ENCODE measurements at regions not wholly inside any gene's neighbourhood (a gene's known extent, or its start where the extent isn't known, plus 50 kb on each side); places are given as distances from the start of the nearest gene placed in this dataset.

DNA sequence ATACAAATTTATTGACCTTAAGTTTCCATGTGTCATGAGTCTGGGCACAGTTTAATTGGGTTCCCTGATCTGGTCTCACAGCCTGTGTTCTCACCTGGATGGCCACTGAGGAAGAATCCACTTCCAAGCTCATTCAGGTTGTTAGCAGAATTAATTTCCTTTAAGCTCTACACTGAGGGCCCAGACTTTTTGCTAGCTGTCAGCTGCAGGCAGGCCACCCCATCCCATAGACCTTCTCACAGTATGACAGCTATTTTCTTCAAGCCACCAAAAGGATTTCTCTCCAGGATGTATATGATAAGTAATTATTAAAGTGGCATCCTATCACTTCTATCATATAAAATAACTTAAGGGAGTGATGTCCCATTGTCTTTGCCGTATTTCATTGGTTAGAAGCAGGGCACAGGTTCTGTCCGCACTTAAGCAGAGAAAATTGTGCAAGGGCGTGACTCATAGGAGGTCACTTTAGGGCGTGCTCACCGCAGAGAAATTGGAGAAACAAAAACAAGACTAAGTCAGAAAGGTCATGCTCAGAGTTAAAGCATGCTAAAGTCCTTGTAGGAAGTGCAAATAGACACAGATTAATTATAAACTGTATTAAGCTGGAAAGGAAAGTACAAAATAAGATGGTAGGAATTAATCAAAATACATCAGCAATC, 109.9 kb downstream of the AHR start (continued):
- peak; percentile 13; the same call in 1 of the 2 replicates for TF ChIP-seq ZNF281 (CRISPR knock-in tag; IDR thresholded peaks at IDR 0.05; ENCODE audit: borderline replicate concordance)
- no peak for TF ChIP-seq SRSF4 (IDR thresholded peaks at IDR 0.05; ENCODE audit: low read depth, low read length, poor library complexity, severe bottlenecking)
- no peak for TF ChIP-seq PAX8 (CRISPR knock-in tag; IDR thresholded peaks at IDR 0.05; ENCODE audit: borderline replicate concordance)
- TF ChIP-seq PHF20 (CRISPR knock-in tag; IDR thresholded peaks at IDR 0.05): no peak
- TF ChIP-seq NFYC (CRISPR knock-in tag; IDR thresholded peaks at IDR 0.05): peak; percentile 39; the same call in 1 of the 2 replicates
- no peak for TF ChIP-seq MLXIP (CRISPR knock-in tag; IDR thresholded peaks at IDR 0.05; ENCODE audit: borderline replicate concordance)
- no peak for TF ChIP-seq ARID2 (CRISPR knock-in tag; IDR thresholded peaks at IDR 0.05; ENCODE audit: borderline replicate concordance)
- TF ChIP-seq, protein P1, sequence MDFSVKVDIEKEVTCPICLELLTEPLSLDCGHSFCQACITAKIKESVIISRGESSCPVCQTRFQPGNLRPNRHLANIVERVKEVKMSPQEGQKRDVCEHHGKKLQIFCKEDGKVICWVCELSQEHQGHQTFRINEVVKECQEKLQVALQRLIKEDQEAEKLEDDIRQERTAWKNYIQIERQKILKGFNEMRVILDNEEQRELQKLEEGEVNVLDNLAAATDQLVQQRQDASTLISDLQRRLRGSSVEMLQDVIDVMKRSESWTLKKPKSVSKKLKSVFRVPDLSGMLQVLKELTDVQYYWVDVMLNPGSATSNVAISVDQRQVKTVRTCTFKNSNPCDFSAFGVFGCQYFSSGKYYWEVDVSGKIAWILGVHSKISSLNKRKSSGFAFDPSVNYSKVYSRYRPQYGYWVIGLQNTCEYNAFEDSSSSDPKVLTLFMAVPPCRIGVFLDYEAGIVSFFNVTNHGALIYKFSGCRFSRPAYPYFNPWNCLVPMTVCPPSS (IDR thresholded peaks at IDR 0.05): no peak
- no peak for TF ChIP-seq SP2 (CRISPR knock-in tag; IDR thresholded peaks at IDR 0.05)
- TF ChIP-seq ZNF691 (CRISPR knock-in tag; IDR thresholded peaks at IDR 0.05; ENCODE audit: borderline replicate concordance, low read depth): no peak
- no peak for TF ChIP-seq ZNF230 (CRISPR knock-in tag; IDR thresholded peaks at IDR 0.05)
- peak; percentile 91 for TF ChIP-seq FOXO1 (CRISPR knock-in tag; IDR thresholded peaks at IDR 0.05)
- TF ChIP-seq SRF (IDR thresholded peaks at IDR 0.05; ENCODE audit: low read depth, low read length): no peak
- TF ChIP-seq SYNCRIP (IDR thresholded peaks at IDR 0.05; ENCODE audit: insufficient read depth, low read depth, low read length): no peak
- no peak for TF ChIP-seq SETDB1 (CRISPR knock-in tag; IDR thresholded peaks at IDR 0.05; ENCODE audit: borderline replicate concordance)
- no peak for TF ChIP-seq ZKSCAN5 (CRISPR knock-in tag; IDR thresholded peaks at IDR 0.05)
- no peak for TF ChIP-seq ZFP62 (CRISPR knock-in tag; IDR thresholded peaks at IDR 0.05)
- TF ChIP-seq LRRFIP1 (CRISPR knock-in tag; conservative IDR thresholded peaks at IDR 0.05): no peak
- peak; percentile 45; the same call in 1 of the 2 replicates for TF ChIP-seq ELF4 (CRISPR knock-in tag; IDR thresholded peaks at IDR 0.05; ENCODE audit: borderline replicate concordance)
- TF ChIP-seq NCOA5 (CRISPR knock-in tag; IDR thresholded peaks at IDR 0.05): no peak

Data from HepG2 (cell line).